ENCODE measurements at regions not wholly inside any gene's neighbourhood (a gene's known extent, or its start where the extent isn't known, plus 50 kb on each side); places are given as distances from the start of the nearest gene placed in this dataset.
"Not testable (repeated sequence)": the region's sequence is repeated elsewhere in the genome, so short reads cannot be mapped to it uniquely, and the experiment has no call there.

DNA sequence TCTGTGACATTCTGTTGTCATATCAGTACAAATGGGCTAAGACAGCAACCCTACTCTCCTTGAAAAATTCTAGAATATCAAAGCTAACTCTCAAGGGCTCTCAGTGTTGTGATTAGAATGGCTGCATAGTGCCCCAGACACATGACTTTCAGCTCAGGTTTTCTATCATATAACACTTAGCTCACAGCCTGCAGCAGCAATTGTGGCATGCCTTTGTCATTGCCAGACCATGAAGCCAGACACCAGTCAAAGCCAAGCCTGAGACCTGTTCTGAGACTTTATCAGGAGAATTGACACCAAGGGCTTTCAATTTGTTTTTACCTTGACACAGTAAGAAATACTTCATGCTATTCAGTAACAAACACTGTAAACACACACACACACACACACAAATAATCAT lies 159.0 kb upstream of the SNX2 start:
- Histone ChIP-seq H3K27ac (no peak overlapping the region), H3K27me3 (no peaks in the 10 kb centered on the region), H3K4me3 (no peak overlapping the region), H3K4me1 (no peaks in the 10 kb centered on the region), H3K9me3 (no peaks in the 10 kb centered on the region), H3K36me3 (no peaks in the 10 kb centered on the region)
- TF ChIP-seq, protein P1, sequence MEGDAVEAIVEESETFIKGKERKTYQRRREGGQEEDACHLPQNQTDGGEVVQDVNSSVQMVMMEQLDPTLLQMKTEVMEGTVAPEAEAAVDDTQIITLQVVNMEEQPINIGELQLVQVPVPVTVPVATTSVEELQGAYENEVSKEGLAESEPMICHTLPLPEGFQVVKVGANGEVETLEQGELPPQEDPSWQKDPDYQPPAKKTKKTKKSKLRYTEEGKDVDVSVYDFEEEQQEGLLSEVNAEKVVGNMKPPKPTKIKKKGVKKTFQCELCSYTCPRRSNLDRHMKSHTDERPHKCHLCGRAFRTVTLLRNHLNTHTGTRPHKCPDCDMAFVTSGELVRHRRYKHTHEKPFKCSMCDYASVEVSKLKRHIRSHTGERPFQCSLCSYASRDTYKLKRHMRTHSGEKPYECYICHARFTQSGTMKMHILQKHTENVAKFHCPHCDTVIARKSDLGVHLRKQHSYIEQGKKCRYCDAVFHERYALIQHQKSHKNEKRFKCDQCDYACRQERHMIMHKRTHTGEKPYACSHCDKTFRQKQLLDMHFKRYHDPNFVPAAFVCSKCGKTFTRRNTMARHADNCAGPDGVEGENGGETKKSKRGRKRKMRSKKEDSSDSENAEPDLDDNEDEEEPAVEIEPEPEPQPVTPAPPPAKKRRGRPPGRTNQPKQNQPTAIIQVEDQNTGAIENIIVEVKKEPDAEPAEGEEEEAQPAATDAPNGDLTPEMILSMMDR (IDR thresholded peaks at IDR 0.05): no peak
- TF ChIP-seq POLR2A (IDR thresholded peaks at IDR 0.05): no peak
- intact Hi-C loops (cut with DNase I): no loop called here
- no peak for DNase-seq

DNA sequence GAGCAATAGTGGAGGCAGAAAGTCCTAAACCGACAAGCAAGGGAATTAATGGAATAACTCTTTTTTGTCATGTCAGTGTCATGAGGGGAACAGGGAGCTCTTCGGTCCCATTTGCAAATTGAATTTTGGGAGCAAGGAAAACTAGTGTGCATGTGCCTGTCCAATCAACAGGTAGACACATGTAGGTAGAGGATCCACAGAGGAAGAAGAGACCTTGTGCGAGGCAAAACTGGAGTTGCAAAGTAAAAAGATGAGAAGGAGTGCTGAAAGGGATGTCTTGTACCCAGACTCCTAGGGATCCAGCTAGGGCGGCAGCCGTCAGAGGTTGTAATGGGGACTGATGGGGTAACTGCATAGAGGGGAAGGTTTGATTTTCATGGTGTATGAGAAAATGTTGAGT lies 156.8 kb upstream of the SNX2 start:
- H3K27ac ChIP-seq; H3K9me3 ChIP-seq; H3K4me3 ChIP-seq; H3K4me1 ChIP-seq; intact Hi-C loops (cut with DNase I); H3K36me3 ChIP-seq; DNase-seq; H3K27me3 ChIP-seq: not testable (repeated sequence)
- WGBS, 2 donors: 93 to 94% methylated on average over 5 of the region's 5 CpGs

GRCh38 chr5:122620768-122621167 lies 154.1 kb upstream of the SNX2 start:
- H3K27me3 ChIP-seq; H3K4me3 ChIP-seq; H3K9me3 ChIP-seq; intact Hi-C loops (cut with DNase I); H3K4me1 ChIP-seq; H3K27ac ChIP-seq; DNase-seq; H3K36me3 ChIP-seq: not testable (repeated sequence)
- 81 to 90% methylated on average over 4 of the region's 4 CpGs for WGBS, 2 donors

- H3K9me3 ChIP-seq; DNase-seq; H3K4me3 ChIP-seq; intact Hi-C loops (cut with DNase I); H3K27ac ChIP-seq; H3K4me1 ChIP-seq; H3K36me3 ChIP-seq; H3K27me3 ChIP-seq: not testable (repeated sequence)
- 89 to 97% methylated on average over 4 of the region's 4 CpGs for WGBS, 2 donors
Measured at GRCh38 chr5:122628714-122629113, 146.2 kb upstream of the SNX2 start.

- WGBS, 2 donors: 81 to 90% methylated on average over 4 to 7 of the region's 7 CpGs
- intact Hi-C loops (cut with DNase I): no loop called here
- DNase-seq: no peak
- Histone ChIP-seq H3K36me3 (no peaks in the 10 kb centered on the region), H3K4me1 (no peaks in the 10 kb centered on the region), H3K27ac (no peak overlapping the region), H3K27me3 (no peaks in the 10 kb centered on the region), H3K4me3 (no peak overlapping the region), H3K9me3 (no peaks in the 10 kb centered on the region)
- no peak for TF ChIP-seq POLR2A (IDR thresholded peaks at IDR 0.05)
- TF ChIP-seq, protein P1 (IDR thresholded peaks at IDR 0.05): no peak
Measured at GRCh38 chr5:122629121-122629677, 145.7 kb upstream of the SNX2 start.

DNA sequence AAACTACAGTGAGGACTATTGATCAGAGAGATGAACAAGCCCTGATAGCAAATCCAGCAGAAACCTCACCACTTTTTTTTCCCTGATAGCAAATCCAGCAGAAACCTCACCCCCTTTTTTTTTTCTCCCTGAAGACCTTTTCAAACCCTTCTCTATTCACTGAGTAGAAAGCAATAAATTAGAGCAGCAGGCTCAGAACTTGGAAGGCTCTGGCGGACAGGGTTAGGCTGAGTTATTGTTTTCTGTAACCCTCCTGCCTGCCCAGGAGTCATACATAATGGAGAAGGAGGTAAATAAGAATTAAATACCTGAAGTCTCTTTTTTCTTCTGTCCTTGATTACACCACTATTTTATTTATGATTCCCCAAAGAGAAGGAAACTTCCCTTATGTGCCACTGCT lies 136.3 kb upstream of the SNX2 start:
- 88 to 100% methylated on average over 1 of the region's 1 CpG for WGBS, 2 donors
- Histone ChIP-seq H3K4me3 (no peak overlapping the region), H3K36me3 (no peaks in the 10 kb centered on the region), H3K9me3 (no peaks in the 10 kb centered on the region), H3K4me1 (no peaks in the 10 kb centered on the region), H3K27me3 (no peaks in the 10 kb centered on the region), H3K27ac (no peak overlapping the region)
- DNase-seq: no peak
- TF ChIP-seq, protein P1 (IDR thresholded peaks at IDR 0.05): no peak
- TF ChIP-seq POLR2A (IDR thresholded peaks at IDR 0.05): no peak
- intact Hi-C loops (cut with DNase I): no loop called here

- no peak overlapping the region for H3K4me3 ChIP-seq
- no peak for DNase-seq
- no peak overlapping the region for H3K27ac ChIP-seq
- 69 to 70% methylated on average over 6 of the region's 6 CpGs for WGBS, 2 donors
- no peaks in the 10 kb centered on the region for H3K36me3 ChIP-seq
- TF ChIP-seq, protein P1 (IDR thresholded peaks at IDR 0.05): no peak
- TF ChIP-seq POLR2A (IDR thresholded peaks at IDR 0.05): no peak
- intact Hi-C loops (cut with DNase I): no loop called here
- H3K4me1 ChIP-seq: no peaks in the 10 kb centered on the region
- H3K27me3 ChIP-seq: no peaks in the 10 kb centered on the region
- H3K9me3 ChIP-seq: no peaks in the 10 kb centered on the region
Measured at GRCh38 chr5:122639033-122639432, 135.8 kb upstream of the SNX2 start.
